ENCODE measurements at regions not wholly inside any gene's neighbourhood (a gene's known extent, or its start where the extent isn't known, plus 50 kb on each side); places are given as distances from the start of the nearest gene placed in this dataset.
"Not testable (repeated sequence)": the region's sequence is repeated elsewhere in the genome, so short reads cannot be mapped to it uniquely, and the experiment has no call there.

GRCh38 chr5:179452356-179453230 is 97.8 kb upstream of the RUFY1 start:
- Histone ChIP-seq H3K27ac (ENCODE audit: low read depth, low read length) (no peak overlapping the region), H3K9me3 (ENCODE audit: control insufficient read depth, insufficient read depth, low read length) (peaks cover 59% of the 10 kb centered on the region), H3K27me3 (ENCODE audit: control insufficient read depth, insufficient read depth, low read length) (no peaks in the 10 kb centered on the region), H3K4me3 (ENCODE audit: low read depth, low read length) (no peak overlapping the region)
- ChIA-PET CTCF (no interaction called here), POLR2A (no interaction called here)
- DNase-seq (ENCODE audit: low read depth, low spot score), result no peak
- TF ChIP-seq CTCF (IDR thresholded peaks at IDR 0.05; ENCODE audit: low read depth, low read length), result no peak

- Histone ChIP-seq H3K27ac (ENCODE audit: low read depth, low read length) (no peak overlapping the region), H3K9me3 (ENCODE audit: control insufficient read depth, insufficient read depth, low read length) (peaks cover 59% of the 10 kb centered on the region), H3K4me3 (ENCODE audit: low read depth, low read length) (no peak overlapping the region), H3K27me3 (ENCODE audit: control insufficient read depth, insufficient read depth, low read length) (no peaks in the 10 kb centered on the region)
- ChIA-PET POLR2A (no interaction called here), CTCF (no interaction called here)
- DNase-seq (ENCODE audit: low read depth, low spot score), result no peak
- no peak for TF ChIP-seq CTCF (IDR thresholded peaks at IDR 0.05; ENCODE audit: low read depth, low read length)
These were observed 98.5 kb upstream of the RUFY1 start for GRCh38 chr5:179451828-179452196.

GRCh38 chr5:179451114-179451827 is 99.1 kb upstream of the RUFY1 start:
- Histone ChIP-seq H3K9me3 (ENCODE audit: control insufficient read depth, insufficient read depth, low read length) (peaks cover 57% of the 10 kb centered on the region), H3K4me3 (ENCODE audit: low read depth, low read length) (no peak overlapping the region), H3K27me3 (ENCODE audit: control insufficient read depth, insufficient read depth, low read length) (no peaks in the 10 kb centered on the region), H3K27ac (ENCODE audit: low read depth, low read length) (no peak overlapping the region)
- DNase-seq (ENCODE audit: low read depth, low spot score), result no peak
- no peak for TF ChIP-seq CTCF (IDR thresholded peaks at IDR 0.05; ENCODE audit: low read depth, low read length)
- CTCF ChIA-PET, result no interaction called here
- POLR2A ChIA-PET, result no interaction called here

GRCh38 chr5:179449950-179450349 is 100.4 kb upstream of the RUFY1 start:
- DNase-seq (ENCODE audit: low read depth, low spot score); H3K27ac ChIP-seq (ENCODE audit: low read depth, low read length); POLR2A ChIA-PET; H3K27me3 ChIP-seq (ENCODE audit: control insufficient read depth, insufficient read depth, low read length); H3K4me3 ChIP-seq (ENCODE audit: low read depth, low read length); CTCF ChIA-PET: not testable (repeated sequence)
- peaks cover 44% of the 10 kb centered on the region for H3K9me3 ChIP-seq (ENCODE audit: control insufficient read depth, insufficient read depth, low read length)

- POLR2A ChIA-PET; DNase-seq (ENCODE audit: low read depth, low spot score); H3K27me3 ChIP-seq (ENCODE audit: control insufficient read depth, insufficient read depth, low read length); H3K4me3 ChIP-seq (ENCODE audit: low read depth, low read length); H3K27ac ChIP-seq (ENCODE audit: low read depth, low read length); CTCF ChIA-PET: not testable (repeated sequence)
- peaks cover 32% of the 10 kb centered on the region for H3K9me3 ChIP-seq (ENCODE audit: control insufficient read depth, insufficient read depth, low read length)
These were observed 102.1 kb upstream of the RUFY1 start for GRCh38 chr5:179448282-179448681.

- CTCF ChIA-PET; H3K27ac ChIP-seq (ENCODE audit: low read depth, low read length); POLR2A ChIA-PET; H3K4me3 ChIP-seq (ENCODE audit: low read depth, low read length); H3K27me3 ChIP-seq (ENCODE audit: control insufficient read depth, insufficient read depth, low read length); DNase-seq (ENCODE audit: low read depth, low spot score): not testable (repeated sequence)
- H3K9me3 ChIP-seq (ENCODE audit: control insufficient read depth, insufficient read depth, low read length), result peaks cover 44% of the 10 kb centered on the region
These were observed 97.0 kb upstream of the ADAMTS2 start for GRCh38 chr5:179442289-179442688.

Measured in AG04450 (cell line).